Dermis blood vessel endothelial cell (primary cell): ENCODE measurements at regions not wholly inside any gene's neighbourhood (a gene's known extent, or its start where the extent isn't known, plus 50 kb on each side); places are given as distances from the start of the nearest gene placed in this dataset.
A peak's percentile ranks its signal among the peaks of the same experiment; 100 is the strongest.

Experiments used
- DNase-seq: peaks from one replicate; pipeline ENCODE4 v3.0.0; 2010

DNA sequence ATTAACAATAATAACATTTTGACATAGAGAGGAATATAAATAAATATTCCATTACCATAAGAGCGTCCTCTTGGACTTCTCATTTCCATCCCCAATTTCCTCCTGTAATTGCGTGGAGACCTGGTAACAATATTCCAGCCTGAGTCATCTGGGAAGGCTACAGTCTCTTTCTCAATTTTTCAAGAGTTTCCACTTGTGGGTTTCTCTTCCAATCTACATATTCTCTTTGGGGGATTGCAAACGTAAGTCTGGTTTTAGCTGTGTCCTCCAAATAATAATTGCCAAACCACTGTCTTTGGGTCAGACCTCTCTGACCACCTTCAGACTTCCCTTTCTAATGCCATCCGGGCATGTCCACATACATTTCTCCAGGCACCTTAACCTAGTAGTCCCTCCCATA is 124.5 kb upstream of the USP24 start:
- DNase-seq: no peak

GRCh38 chr1:55338448-55338820 is 123.3 kb upstream of the USP24 start:
- no peak for DNase-seq

GRCh38 chr1:55337801-55338447 is 122.8 kb upstream of the USP24 start:
- peak; percentile 89 for DNase-seq

DNA sequence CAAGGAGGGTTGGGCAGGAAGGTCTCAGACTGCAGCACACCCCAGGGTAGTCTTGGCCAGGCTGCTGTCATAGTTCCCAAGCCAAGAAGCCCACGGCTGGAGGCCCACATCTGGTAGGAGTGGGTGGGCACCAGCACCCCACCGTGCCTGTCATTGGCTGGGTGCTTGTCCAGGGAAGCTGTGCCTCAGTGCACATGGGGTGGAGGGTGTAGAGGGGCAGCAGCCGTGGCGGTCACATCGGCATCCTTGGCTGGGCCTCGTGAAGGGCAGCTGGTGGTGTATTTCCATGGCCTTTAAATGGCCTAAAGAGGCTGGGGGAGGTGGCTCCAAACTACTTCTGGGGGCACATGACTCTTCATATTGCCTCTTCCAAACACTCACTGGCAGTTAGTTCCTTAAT is 119.6 kb upstream of the USP24 start:
- DNase-seq: no peak

DNA sequence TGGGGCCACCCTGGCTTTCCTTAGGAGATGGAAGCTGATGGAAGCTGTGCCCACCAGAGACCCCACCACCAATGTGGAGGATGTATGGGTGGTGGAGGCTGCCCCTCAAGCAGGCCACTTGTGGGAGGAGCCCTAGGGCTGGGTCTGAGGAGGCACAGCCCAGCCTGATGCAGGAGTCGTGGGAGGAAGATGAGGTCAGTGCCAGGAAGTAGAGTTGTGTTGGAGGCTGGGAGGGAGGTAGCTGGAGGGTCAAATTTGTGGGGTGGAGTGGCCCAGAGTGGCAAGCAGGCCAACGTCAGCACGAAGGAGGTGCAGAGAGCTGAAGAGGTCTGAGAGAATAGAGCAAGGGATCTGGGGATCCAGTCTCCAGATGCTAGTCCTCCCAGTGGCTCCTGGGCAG is 119.0 kb upstream of the USP24 start:
- peak; percentile 57 for DNase-seq

GRCh38 chr1:55333461-55333860 is 118.3 kb upstream of the USP24 start:
- no peak for DNase-seq

GRCh38 chr1:55331351-55331750 is 116.2 kb upstream of the USP24 start:
- DNase-seq: no peak

DNA sequence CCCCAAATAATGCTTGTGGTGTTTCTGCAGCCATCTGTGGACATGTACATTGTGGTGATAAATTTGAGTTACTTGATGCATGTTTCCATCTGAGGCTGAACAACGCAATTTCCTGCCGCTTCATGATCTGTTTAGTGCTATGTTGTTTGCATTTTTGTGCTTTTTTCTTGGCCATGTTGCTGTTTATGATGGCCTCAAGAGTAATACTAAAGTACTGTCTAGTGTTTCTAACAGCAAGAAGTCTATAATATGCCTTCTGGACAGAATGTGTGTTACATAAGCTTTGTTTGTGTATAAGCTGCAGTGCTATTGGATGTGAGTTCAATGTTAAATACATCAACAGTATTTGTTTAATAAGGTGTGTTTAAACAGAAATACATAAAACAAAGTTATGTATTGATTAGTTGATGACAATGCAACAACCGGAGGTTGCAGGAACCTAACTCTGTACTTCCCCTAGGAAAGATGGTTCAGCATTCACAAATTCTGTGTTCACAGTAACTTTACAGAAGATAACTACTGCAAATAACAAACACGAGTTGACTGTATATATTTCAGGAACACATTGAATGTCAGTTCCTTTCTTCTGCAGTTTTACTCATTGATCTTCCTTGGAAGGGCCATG is 114.8 kb upstream of the USP24 start:
- no peak for DNase-seq

DNA sequence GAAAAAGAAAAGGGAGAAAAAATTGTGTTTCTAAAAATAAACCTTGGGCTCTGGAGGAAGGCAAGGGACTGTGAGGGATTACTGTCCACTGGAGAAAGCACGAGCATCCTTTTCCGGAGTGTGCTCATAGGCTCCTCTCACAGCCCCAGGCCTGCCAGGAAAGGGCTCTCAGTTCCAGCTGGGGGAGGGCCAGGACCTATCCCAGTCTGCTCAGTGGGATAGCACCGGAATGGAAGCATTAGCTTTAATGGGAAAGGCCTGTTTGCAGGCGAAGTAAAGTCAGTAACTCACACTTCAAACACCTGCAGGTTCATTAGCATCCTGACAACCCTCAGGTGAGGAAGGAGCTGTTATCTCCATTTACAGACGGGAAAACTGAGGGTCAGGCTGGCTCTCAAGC is 113.9 kb upstream of the USP24 start:
- DNase-seq: peak; percentile 51

DNA sequence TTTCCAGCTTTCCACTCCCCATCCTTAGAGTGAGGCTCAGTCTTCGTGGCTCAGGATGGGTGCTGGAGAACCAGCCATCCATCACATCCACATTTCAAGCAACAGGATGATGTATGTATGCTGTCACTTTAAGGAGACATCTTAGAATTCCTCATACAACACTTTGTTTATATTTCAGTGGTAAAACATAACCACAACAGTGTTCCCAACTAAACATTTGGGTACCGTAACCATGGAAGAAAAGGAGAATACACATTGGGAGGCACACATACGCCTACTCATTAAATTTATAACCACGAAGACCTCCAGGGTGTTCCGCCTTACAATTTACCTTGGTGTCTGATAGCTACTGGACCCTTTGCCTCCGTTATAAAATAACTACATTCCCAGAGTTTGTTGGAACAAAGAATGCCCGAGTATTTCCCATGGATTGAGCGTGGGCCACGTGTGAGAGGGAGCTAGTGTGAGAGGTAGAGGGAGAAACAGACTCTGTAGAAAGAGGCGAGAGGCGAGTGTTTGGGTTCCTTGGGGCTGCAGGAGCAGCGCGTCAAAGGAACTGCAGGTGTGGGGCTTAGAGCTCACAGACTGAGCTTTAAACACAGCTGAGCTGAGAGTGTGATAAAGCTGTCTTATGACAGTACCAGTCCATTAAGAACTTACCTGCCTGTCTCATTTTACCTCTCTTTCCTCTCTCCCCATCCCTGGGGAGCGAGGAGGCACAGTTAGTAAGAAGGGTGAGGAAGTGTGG is 111.5 kb upstream of the USP24 start:
- no peak for DNase-seq

DNA sequence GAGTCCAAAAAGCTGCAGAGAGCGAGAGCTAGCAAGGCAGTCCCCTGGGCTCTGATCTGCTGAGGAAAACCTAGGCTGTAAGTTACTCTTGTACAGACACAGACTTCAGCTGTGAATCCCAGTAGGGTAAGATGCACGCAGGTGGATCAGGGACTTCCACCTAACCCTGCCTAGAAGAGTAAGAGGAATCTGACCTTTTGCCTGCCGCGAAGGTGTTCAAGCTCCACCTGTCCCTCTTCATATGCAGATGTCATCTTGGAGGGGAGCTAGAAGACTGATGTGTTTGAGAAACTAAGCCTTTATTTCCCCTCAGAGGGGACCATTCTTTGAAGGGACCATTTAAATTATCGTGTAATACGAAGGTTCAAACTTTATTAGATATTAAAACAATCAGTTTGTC is 108.6 kb upstream of the USP24 start:
- DNase-seq: no peak

GRCh38 chr1:55322842-55323241 is 107.7 kb upstream of the USP24 start:
- DNase-seq: no peak

- no peak for DNase-seq
These were observed 106.8 kb upstream of the USP24 start for GRCh38 chr1:55321942-55322341.

DNA sequence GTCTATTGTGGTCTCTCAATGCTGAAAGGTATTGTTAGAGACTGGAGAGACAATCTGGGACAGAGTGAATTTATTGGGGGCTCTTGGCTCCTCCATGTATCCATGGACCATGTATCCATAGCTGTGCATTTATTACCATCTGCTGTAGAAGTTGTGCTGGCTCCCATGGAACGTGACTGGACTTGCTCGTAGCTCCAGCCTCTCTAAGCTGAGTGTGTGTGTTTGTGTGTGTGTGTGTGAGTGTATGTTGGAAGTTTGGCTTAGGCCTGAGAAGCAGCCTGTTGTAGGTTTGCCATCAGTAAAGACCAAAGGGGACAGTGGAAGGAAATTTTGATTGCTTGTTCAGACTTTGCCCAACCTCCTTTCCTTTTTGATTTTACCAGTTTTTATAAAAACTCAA is 105.7 kb upstream of the USP24 start:
- no peak for DNase-seq

DNA sequence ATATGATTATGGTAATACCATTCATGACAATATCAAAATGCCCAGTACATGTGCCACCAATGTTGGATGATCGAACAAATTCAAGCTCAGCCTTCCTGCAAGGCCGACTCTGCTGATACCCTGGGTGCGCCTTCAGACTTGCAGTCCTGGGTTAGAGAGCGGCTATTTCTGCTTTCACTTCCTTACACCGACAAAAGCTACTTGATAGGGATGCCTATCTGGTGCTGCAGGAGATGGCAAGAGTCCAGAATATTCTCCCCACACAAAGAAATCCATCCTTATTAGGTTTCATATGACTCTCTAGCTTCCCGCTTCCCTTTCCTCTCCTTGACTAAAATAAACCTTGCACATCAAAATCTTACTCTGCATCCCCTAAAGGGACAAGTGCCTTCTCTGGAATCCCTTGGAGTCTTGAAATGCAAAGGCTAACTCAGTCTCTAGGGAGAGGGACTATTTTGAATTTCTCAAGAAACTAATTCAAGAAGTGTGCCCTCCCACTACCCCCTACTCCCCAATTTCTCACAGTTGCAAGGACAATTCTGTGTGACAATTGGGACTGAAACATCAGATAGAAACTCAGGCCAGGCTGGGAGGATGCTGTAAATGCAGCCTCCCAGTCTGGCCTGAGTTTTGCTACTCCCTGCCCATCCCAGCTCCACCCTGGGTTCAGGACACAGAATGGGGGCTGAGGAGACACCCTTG is 103.1 kb upstream of the USP24 start:
- peak; percentile 83 for DNase-seq

GRCh38 chr1:55317673-55318072 is 102.5 kb upstream of the USP24 start:
- DNase-seq: peak; percentile 38

- DNase-seq: no peak
These were observed 101.9 kb upstream of the USP24 start for GRCh38 chr1:55316947-55317662.

DNA sequence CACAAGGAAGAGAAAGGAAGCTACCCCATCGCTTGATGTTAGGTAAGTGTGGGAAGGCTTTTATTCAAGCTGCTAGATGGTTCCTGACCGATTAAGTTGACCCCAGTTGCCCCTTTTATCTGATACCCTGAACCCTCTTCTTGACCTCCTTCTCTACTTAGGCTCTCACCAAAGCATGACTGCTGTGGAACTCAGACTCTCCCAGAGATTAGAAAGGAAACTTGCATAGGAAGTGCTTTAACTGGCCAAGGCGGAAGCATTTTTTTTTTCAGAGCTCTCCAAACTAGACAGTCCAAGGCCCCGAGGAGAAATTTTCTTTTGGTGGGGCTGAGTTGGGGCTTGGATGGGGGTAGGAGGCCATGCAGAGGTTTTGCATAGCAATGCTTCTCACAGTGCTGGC is 101.3 kb upstream of the USP24 start:
- peak; percentile 31 for DNase-seq

GRCh38 chr1:55315552-55315951 is 100.4 kb upstream of the USP24 start:
- DNase-seq: no peak

GRCh38 chr1:55314740-55315139 is 99.6 kb upstream of the USP24 start:
- DNase-seq: no peak

- peak; percentile 29 for DNase-seq
These were observed 98.7 kb upstream of the USP24 start for GRCh38 chr1:55313903-55314302.

DNA sequence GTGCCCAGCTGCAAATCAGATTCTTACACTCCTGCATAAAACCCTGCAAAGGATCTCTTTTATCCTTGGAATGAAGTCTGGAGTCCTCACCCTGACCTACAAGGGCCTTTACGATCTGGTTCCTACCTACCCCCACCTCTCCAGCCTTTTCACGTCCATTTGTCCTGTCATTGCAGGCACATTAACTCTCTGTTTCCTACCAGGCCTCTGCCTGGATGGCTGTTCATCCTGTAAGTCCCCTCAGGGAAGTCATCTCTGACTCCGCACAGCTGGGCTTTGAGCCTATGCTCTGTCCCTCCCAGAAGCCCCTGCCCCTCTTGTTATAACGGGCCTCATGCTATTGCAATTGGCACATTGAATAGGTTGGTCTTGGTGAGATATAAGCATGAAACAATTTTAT is 96.8 kb upstream of the USP24 start:
- DNase-seq: no peak
